Stimulated activated CD4-positive, alpha-beta T cell treated with anti-CD3 and anti-CD28 coated beads, Interleukin-4, amount 100 ng/mL, for 48 hours (primary cell): ENCODE measurements at regions not wholly inside any gene's neighbourhood (a gene's known extent, or its start where the extent isn't known, plus 50 kb on each side); places are given as distances from the start of the nearest gene placed in this dataset.

ENCODE experiments used
- DNase-seq, 2 donors: peaks; one replicate each; pipeline ENCODE4 v3.0.0-alpha.2; 2020; ENCODE audit warnings: low read depth in 2 of 2

DNA sequence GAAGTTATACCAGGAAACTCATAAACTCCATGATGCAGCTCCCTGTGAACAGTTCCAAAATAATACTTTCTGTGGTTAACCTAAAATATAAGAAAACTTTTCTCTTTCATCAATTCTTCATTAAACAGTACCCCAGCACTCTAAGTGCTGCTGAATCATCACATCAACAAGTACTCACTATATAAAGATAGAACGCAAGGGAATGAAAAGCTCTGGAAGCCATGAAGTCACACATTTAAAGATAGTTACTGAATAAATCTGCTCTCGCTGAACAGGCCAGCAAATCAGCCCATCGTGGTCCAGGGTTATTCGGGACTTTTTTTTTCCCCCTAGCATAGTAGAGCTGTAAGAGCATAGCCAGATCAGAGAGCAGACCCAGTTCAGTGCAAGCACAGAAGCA lies 254.3 kb downstream of the IPMK start:
- DNase-seq: no peak

GRCh38 chr10:58010073-58010702 lies 257.5 kb downstream of the IPMK start:
- DNase-seq: no peak

DNA sequence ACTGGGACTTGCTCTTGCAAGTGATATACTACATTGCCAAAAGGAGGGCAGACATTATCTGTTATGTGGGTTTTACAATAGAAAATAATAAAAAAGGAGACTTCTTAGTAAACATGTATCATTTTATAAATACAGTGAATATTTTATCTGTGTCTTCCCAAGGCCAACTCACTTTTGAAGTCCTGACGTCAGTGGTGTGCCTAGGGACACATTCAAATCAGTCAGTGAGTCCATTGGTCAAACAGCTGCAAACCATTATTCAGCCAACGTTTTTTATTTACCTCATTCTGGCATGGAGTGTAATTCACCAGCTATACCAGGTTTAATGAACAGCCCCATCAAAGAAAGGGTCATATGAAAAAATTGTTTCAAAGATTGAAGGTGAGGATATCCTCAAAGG lies 263.7 kb downstream of the IPMK start:
- no peak for DNase-seq

GRCh38 chr10:58001159-58001558 lies 266.5 kb downstream of the IPMK start:
- DNase-seq: no peak

DNA sequence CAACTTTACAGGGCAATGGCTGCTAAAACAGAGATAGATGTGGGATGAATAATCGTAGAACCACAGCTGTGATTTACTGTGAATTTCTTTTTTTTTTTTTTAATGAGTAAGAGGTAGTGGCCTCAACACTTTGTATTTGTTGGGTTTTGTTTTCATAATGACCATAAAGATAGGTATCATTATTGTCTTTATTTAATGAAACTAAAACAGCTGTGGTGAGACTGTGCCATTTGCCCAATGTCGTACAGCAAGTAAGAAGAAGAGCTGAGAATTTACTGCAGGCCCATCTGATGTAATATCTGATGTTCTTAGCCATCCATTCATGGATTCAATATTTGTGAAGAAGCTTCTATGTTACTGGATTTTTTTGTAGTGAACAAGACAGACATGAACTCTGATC lies 271.2 kb downstream of the IPMK start:
- no peak for DNase-seq

- no peak for DNase-seq
Measured at GRCh38 chr10:57993302-57993701, 274.4 kb downstream of the IPMK start.

- DNase-seq: no peak
Measured at GRCh38 chr10:57992321-57993077, 275.2 kb downstream of the IPMK start.

DNA sequence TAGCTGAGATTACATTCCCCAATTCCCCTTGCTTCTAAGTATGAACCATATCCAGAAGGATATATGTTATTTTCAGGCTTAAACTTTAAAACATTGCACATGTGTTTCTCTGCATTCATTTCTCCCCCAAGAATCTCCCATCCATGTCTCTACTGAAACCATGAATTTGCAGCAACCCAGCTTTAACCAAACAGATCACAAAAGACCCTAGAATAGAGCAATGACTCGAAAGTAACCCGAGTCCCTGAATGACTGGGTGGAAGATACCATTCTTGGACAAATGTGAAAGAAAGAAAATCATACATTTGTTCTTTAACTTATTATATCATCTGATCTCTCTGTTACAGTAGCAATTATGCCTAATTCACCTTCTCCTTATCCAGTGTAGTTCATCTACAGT lies 278.7 kb downstream of the IPMK start:
- no peak for DNase-seq

GRCh38 chr10:57987055-57987721 lies 280.5 kb downstream of the IPMK start:
- DNase-seq: no peak

- no peak for DNase-seq
Measured at GRCh38 chr10:57986422-57986821, 281.3 kb downstream of the IPMK start.

DNA sequence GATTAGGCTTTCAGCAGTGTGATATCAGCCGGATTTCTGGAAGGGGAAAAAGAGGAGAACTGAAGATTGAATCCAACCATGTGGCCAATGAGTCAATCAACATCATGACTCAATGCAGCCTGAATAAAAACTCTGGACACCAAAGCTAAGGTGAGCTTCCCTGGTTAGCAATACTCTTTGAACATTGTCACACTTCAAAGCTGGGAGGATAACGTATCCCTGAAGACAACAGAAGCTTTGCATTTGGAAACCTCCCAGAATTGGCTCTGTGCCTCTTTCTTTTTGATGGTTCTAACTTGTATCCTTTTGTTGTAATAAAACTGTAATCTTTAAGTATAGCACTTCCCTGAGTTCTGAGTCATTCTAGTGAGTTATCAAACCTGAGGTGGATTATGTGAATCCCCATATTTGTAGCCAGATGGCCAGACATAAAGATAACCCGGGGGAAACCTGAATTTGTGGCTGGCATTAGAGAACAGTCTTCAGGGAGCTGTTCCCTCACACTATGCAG lies 284.4 kb downstream of the IPMK start:
- no peak for DNase-seq

DNA sequence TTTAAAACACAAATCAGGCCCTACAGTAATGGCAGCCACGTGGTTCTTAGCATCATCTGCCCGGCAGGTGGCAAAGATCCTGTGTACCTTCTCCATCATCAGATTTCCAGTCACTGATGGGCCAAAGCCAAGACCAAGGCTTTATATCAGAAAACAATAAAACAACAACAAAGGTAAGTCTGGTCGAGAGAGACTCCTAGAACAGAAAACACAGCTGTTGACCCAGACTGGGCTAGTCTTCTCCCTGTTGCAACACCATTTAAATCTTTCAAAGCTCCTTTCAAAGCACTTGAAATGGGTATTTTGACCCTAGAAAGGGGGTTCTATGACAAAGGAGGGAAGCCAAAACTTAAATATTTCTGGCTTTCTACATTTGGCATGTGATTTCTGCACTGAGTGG lies 285.6 kb downstream of the IPMK start:
- DNase-seq: no peak

- no peak for DNase-seq
Measured at GRCh38 chr10:57979956-57980355, 287.7 kb downstream of the IPMK start.

DNA sequence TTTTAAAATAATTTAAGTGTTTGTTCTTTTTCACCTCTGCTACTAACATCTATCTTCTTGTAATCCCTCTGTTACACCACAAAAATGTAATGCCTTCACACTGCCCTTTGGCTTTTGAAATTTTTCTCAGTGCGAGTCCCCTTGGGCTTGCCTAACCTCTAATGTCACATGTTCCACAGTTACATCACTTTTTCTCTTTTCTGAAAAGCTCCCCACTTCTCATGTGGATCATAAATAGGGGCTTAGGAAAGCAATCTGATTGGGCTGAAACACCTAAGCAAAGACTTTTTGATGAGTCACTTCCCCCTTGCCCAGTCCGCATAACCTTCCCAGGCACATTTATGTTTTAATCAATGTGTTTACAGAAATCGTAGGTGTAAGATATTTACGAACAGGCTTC lies 288.2 kb downstream of the IPMK start:
- DNase-seq: no peak

DNA sequence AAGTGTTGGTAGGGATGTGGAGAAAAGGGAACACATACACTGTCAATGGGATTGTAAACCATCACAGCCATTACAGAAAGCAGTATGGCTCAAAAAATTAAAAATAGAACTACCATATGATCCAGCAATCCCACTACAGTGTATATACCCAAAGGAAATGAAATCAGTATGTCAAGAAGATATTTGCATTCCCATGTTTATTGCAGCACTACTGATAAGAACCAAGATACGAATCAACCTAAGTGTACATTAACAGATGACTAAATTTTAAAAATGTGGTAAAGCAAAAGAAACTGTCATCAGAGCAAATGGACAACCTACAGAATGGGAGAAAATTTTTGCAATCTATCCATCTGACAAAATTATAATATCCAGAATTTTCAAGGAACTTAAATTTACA lies 290.4 kb downstream of the IPMK start:
- DNase-seq: no peak

DNA sequence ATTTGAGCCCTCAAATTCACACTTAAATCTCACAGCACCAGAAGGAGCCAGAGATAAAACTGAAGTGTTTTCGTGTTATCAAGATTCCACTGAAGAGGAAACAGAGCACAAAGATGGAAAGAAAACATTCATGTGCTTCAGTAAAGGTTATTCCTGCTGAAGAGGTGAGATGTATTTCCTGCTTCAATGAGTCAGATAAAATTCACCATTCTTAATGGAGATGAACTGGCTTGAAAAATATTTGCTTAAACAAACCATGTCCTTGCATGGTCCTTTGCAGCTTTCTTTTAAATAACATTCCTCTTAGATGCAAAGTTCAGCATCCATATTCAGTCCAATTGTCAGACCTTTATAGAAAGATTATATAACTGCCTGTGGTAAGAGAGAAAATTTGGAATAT lies 294.2 kb downstream of the IPMK start:
- no peak for DNase-seq

GRCh38 chr10:57972783-57973182 lies 294.9 kb downstream of the IPMK start:
- no peak for DNase-seq

- DNase-seq: no peak
Measured at GRCh38 chr10:57968328-57969016, 299.2 kb downstream of the IPMK start.

- DNase-seq: no peak
Measured at GRCh38 chr10:57964351-57964750, 303.3 kb downstream of the IPMK start.

DNA sequence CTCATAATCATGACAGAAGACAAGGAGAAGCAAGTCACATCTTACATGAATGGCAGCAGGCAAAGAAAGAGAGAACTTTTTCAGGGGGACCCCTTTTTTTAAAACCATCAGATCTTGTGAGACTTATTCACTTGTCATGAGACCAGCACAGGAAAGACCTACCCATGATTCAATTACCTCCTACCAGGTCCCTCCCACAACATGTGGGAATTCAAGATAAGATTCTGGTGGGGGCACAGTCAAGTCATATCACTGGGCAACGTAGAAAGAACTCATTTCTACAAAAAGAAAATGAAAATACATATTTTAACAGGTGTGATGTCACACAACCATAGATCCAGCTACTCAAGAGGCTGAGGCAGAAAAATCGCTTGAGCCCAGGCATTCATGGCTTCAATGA lies 304.1 kb downstream of the IPMK start:
- DNase-seq: no peak

DNA sequence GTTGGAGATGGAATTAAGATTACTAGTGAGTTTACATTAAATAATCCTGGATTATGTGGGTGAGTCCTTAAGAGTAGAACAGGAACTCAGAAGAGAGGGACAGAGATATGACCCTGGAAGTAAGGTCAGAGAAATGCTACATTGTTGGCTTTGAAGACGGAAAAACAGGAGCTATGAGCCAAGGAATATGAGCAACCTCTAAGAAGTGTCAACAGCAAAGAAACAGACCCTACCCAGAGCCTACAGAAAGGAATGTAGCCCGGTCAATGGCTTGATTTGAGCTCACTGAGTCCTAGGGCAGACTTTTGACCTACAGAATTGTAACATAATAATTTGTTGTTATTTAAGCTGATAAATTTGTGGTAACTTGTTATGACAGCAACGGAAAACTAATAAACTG lies 304.9 kb downstream of the IPMK start:
- no peak for DNase-seq

DNA sequence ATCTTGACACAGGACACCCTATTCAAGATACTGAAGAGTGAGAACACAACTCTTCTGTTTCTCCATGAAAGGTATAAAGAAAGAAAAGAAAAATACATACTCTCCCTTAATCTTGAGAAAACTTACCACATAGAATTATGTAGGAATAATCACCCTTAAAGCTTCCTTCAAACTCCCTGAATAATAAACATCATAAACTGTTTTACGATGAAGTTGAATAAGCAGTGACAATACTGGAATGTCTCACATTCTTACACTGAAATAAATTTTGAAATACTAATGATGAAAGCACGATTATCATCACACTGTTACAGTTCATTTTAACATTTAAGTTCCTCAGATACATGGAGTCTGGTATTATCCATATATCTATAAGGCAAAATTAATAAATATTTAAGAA lies 306.2 kb downstream of the IPMK start:
- no peak for DNase-seq
